SK-N-SH treated with all-trans-retinoic acid at 6 μM for 48 hours (cell line): ENCODE measurements at regions not wholly inside any gene's neighbourhood (a gene's known extent, or its start where the extent isn't known, plus 50 kb on each side); places are given as distances from the start of the nearest gene placed in this dataset.

Experiments used
- TCF4 ChIP-seq: fragments of 250-450 bp; sonication (Bioruptor Pico); IDR thresholded peaks from 2 replicates; pipeline ENCODE4 v1.8.0; 2021; ENCODE audit warnings: mild to moderate bottlenecking, moderate library complexity, borderline replicate concordance
- TF ChIP-seq, protein P1 (sequence below): fragments of 250-450 bp; sonication (Bioruptor Pico); IDR thresholded peaks from 2 replicates; pipeline ENCODE4 v1.8.0; 2020; ENCODE audit warnings: mild to moderate bottlenecking, moderate library complexity, borderline replicate concordance

DNA sequence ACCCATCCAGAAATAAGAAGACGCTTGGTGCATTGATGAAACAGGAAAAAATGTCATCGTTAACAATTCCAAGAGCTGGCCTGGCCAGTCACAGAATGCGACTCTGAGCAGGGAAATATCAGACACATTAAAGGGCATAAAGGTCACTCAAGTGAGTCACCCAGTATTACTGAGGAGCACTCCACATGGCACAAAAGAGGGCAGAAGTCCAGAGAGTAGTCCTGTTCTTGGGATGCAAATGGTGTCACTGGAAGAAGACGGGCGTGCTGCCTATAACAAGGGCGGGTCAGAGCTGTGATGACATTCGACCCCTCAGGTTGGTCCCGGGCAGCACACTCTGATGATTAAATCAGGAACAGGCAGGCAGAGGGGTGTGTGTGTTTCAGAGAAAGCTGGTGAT, 720.3 kb downstream of the UQCRFS1 start:
- no peak for TF ChIP-seq TCF4 (CRISPR knock-in tag)
- TF ChIP-seq, protein P1, sequence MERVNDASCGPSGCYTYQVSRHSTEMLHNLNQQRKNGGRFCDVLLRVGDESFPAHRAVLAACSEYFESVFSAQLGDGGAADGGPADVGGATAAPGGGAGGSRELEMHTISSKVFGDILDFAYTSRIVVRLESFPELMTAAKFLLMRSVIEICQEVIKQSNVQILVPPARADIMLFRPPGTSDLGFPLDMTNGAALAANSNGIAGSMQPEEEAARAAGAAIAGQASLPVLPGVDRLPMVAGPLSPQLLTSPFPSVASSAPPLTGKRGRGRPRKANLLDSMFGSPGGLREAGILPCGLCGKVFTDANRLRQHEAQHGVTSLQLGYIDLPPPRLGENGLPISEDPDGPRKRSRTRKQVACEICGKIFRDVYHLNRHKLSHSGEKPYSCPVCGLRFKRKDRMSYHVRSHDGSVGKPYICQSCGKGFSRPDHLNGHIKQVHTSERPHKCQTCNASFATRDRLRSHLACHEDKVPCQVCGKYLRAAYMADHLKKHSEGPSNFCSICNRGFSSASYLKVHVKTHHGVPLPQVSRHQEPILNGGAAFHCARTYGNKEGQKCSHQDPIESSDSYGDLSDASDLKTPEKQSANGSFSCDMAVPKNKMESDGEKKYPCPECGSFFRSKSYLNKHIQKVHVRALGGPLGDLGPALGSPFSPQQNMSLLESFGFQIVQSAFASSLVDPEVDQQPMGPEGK = no peak
